Panc1 (cell line): ENCODE measurements at regions not wholly inside any gene's neighbourhood (a gene's known extent, or its start where the extent isn't known, plus 50 kb on each side); places are given as distances from the start of the nearest gene placed in this dataset.

Experiments
- ATAC-seq: fragments of 200-7000 bp; cut with Tn5 transposase; 2 replicates; pipeline ENCODE4 v1.9.1; 2020; ENCODE audit warnings: mild to moderate bottlenecking, moderate library complexity
- BruUV-seq: library from RNA; stranded (reverse); fragments of 400-500 nt; replicated peaks from 2 replicates; lab custom pipeline; 2021; lab: Mats Ljungman, UMichigan
- CTCF ChIA-PET: fragments of 300-600 bp; sonication (Branson Sonifier 250); formaldehyde crosslinking; loops from one replicate; lab custom pipeline; 2022; ENCODE audit warnings: antibody characterized with exemption; lab: Charles Lee
- POLR2A ChIA-PET: fragments of 300-600 bp; sonication (Branson Sonifier 250); formaldehyde crosslinking; loops from one replicate; lab custom pipeline; 2022; ENCODE audit warnings: antibody characterized with exemption; lab: Charles Lee
- DNase-seq: peaks from one replicate; pipeline ENCODE4 v3.0.0-alpha.2; 2010; ENCODE audit warnings: low read depth, low spot score
- H3K27ac ChIP-seq: 2 replicates; pipeline ENCODE4 v1.5.1; 2011; ENCODE audit warnings: mild to moderate bottlenecking, low read length, inconsistent platforms
- H3K27me3 ChIP-seq: fragments of 200-500 bp; sonication (Bioruptor generic); 2 replicates; pipeline ENCODE4 v1.6.0; 2014; ENCODE audit warnings: low read length, inconsistent platforms; ENCODE audit not compliant: control insufficient read depth, insufficient read depth
- H3K36me3 ChIP-seq: fragments of 200-500 bp; sonication (Bioruptor generic); 2 replicates; pipeline ENCODE4 v1.5.1; 2014; ENCODE audit warnings: inconsistent platforms, mild to moderate bottlenecking, low read length, moderate library complexity; ENCODE audit not compliant: control insufficient read depth, insufficient read depth
- H3K4me1 ChIP-seq: 2 replicates; pipeline ENCODE4 v1.5.1; 2011; ENCODE audit warnings: inconsistent platforms, mild to moderate bottlenecking, low read length, moderate library complexity; ENCODE audit not compliant: control insufficient read depth, insufficient read depth
- H3K4me3 ChIP-seq, 2 experiments: 2 replicates each; pipeline ENCODE4 v1.5.1; 2011 to 2012; ENCODE audit warnings: low read depth in 2 of 2, low read length in 2 of 2, mild to moderate bottlenecking in 2 of 2, inconsistent platforms in 1 of 2, moderate library complexity in 1 of 2
- H3K9me3 ChIP-seq: fragments of 200-500 bp; sonication (Bioruptor generic); 2 replicates; pipeline ENCODE4 v1.5.1; 2014; ENCODE audit warnings: low read depth, mild to moderate bottlenecking, inconsistent platforms, low read length, moderate library complexity; ENCODE audit not compliant: control insufficient read depth, insufficient read depth
- POLR2AphosphoS5 ChIP-seq: IDR thresholded peaks from 2 replicates; pipeline ENCODE4 v1.6.1; 2012; ENCODE audit warnings: mild to moderate bottlenecking, low read depth, low read length, moderate library complexity
- SIN3A ChIP-seq: IDR thresholded peaks from 2 replicates; pipeline ENCODE4 v1.6.1; 2012; ENCODE audit warnings: low read depth, mild to moderate bottlenecking, low read length, moderate library complexity, borderline replicate concordance; ENCODE audit not compliant: insufficient read depth
- TCF7L2 ChIP-seq: IDR thresholded peaks from 2 replicates; pipeline ENCODE4 v1.6.1; 2011; ENCODE audit warnings: mild to moderate bottlenecking, low read depth, low read length, inconsistent platforms
- in situ Hi-C: cut with HindIII; loops from 2 replicates; pipeline ENCODE4 v1.10.0; 2016; ENCODE audit warnings: low sequenced_read_pairs, low pct_unique_long_range_greater_than_20kb
- intact Hi-C: fragments of 100-400 bp; cut with micrococcal nuclease; formaldehyde crosslinking; loops from one replicate; pipeline ENCODE4 v1.10.0; 2022; ENCODE audit not compliant: unreplicated experiment
- TF ChIP-seq, protein P1 (sequence below): fragments of 450-650 bp; IDR thresholded peaks from 2 replicates; pipeline ENCODE4 v1.5.1; 2017; ENCODE audit warnings: mild to moderate bottlenecking
- TF ChIP-seq, protein P2 (sequence below), 2 experiments: IDR thresholded peaks; 2 replicates each; pipeline ENCODE4 v1.6.1; 2011 to 2012; ENCODE audit warnings: low read depth in 2 of 2, control low read depth in 1 of 2, low read length in 1 of 2, mild to moderate bottlenecking in 1 of 2, moderate library complexity in 1 of 2; ENCODE audit not compliant: insufficient read depth in 1 of 2

DNA sequence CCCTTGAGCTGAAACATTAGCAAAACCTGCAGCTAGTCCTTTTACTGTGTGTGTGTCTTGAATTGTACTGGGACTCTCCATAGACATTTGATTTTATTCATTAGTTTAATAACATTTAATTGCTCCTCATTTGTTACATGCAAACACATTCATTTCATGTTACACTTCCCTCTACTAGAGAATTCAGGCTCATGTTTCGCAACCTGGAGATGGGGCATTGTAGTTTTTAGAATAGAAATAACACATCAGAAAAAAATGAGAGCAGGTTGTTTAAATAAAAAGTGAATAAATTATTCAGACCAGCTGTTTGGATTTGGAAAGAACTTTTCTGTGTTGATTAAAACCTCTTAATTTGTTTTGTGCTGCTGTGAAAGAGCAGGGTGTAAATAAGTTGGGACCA lies 243.9 kb downstream of the ETV1 start:
- Histone ChIP-seq H3K9me3 (no peaks in the 10 kb centered on the region), H3K4me1 (no peaks in the 10 kb centered on the region), H3K4me3 (no peak overlapping the region), H3K36me3 (no peaks in the 10 kb centered on the region), H3K27ac (no peak overlapping the region), H3K27me3 (no peaks in the 10 kb centered on the region)
- DNase-seq, result no peak
- CTCF ChIA-PET, result no interaction called here
- intact Hi-C loops, result loop anchor here (10.0 kb wide), 1 partner anchor 949 kb away; no protein-coding TSS in a partner anchor
- POLR2A ChIA-PET, result no interaction called here
- ATAC-seq, result no peak
- in situ Hi-C loops, result no loop called here
- no TSS peak for BruUV-seq
- TF ChIP-seq, protein P1, sequence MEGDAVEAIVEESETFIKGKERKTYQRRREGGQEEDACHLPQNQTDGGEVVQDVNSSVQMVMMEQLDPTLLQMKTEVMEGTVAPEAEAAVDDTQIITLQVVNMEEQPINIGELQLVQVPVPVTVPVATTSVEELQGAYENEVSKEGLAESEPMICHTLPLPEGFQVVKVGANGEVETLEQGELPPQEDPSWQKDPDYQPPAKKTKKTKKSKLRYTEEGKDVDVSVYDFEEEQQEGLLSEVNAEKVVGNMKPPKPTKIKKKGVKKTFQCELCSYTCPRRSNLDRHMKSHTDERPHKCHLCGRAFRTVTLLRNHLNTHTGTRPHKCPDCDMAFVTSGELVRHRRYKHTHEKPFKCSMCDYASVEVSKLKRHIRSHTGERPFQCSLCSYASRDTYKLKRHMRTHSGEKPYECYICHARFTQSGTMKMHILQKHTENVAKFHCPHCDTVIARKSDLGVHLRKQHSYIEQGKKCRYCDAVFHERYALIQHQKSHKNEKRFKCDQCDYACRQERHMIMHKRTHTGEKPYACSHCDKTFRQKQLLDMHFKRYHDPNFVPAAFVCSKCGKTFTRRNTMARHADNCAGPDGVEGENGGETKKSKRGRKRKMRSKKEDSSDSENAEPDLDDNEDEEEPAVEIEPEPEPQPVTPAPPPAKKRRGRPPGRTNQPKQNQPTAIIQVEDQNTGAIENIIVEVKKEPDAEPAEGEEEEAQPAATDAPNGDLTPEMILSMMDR, result no peak
- TF ChIP-seq SIN3A, result no peak
- no peak for TF ChIP-seq POLR2AphosphoS5
- TF ChIP-seq, protein P2, sequence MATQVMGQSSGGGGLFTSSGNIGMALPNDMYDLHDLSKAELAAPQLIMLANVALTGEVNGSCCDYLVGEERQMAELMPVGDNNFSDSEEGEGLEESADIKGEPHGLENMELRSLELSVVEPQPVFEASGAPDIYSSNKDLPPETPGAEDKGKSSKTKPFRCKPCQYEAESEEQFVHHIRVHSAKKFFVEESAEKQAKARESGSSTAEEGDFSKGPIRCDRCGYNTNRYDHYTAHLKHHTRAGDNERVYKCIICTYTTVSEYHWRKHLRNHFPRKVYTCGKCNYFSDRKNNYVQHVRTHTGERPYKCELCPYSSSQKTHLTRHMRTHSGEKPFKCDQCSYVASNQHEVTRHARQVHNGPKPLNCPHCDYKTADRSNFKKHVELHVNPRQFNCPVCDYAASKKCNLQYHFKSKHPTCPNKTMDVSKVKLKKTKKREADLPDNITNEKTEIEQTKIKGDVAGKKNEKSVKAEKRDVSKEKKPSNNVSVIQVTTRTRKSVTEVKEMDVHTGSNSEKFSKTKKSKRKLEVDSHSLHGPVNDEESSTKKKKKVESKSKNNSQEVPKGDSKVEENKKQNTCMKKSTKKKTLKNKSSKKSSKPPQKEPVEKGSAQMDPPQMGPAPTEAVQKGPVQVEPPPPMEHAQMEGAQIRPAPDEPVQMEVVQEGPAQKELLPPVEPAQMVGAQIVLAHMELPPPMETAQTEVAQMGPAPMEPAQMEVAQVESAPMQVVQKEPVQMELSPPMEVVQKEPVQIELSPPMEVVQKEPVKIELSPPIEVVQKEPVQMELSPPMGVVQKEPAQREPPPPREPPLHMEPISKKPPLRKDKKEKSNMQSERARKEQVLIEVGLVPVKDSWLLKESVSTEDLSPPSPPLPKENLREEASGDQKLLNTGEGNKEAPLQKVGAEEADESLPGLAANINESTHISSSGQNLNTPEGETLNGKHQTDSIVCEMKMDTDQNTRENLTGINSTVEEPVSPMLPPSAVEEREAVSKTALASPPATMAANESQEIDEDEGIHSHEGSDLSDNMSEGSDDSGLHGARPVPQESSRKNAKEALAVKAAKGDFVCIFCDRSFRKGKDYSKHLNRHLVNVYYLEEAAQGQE (IDR thresholded peaks at IDR 0.05; ENCODE audit: insufficient read depth in 1 of 2, low read depth in 2 of 2, low read length in 1 of 2), result no peak
- no peak for TF ChIP-seq TCF7L2

DNA sequence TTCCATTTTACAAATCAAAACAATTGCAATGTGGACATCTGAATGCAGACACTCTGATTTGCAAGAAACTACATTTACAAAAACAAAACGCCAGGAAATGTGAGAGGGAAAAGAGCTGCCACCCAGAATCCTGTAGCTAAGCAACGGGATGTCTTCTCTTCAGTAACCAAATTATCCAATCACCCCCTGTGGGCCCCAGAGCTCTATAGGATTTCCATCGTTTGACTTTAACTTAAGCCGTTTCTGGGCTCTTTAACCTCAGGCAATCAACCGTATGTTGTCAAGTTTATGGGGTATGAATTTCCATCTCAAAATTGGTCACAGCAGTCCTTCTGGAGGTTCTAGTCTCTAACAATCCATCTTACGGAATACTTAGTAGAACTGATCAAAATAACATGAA lies 240.5 kb downstream of the ETV1 start:
- H3K27me3 ChIP-seq, result no peaks in the 10 kb centered on the region
- DNase-seq, result no peak
- TF ChIP-seq, protein P1, result no peak
- TF ChIP-seq POLR2AphosphoS5 (no peak), SIN3A (no peak), TCF7L2 (no peak)
- TF ChIP-seq, protein P2 (IDR thresholded peaks at IDR 0.05; ENCODE audit: insufficient read depth in 1 of 2, low read depth in 2 of 2, low read length in 1 of 2), result no peak
- ChIA-PET CTCF (no interaction called here), POLR2A (no interaction called here)
- no peak overlapping the region for H3K27ac ChIP-seq
- no peaks in the 10 kb centered on the region for H3K9me3 ChIP-seq
- in situ Hi-C loops, result no loop called here
- H3K36me3 ChIP-seq, result no peaks in the 10 kb centered on the region
- H3K4me3 ChIP-seq, result no peak overlapping the region
- BruUV-seq, result no TSS peak
- no peak for ATAC-seq
- H3K4me1 ChIP-seq, result no peaks in the 10 kb centered on the region
- intact Hi-C loops, result loop anchor here (10.0 kb wide), 1 partner anchor 946 kb away; no protein-coding TSS in a partner anchor
